Transverse colon (tissue), 4 donors: ENCODE measurements at regions not wholly inside any gene's neighbourhood (a gene's known extent, or its start where the extent isn't known, plus 50 kb on each side); places are given as distances from the start of the nearest gene placed in this dataset.

Experiments
- CTCF ChIP-seq, 5 experiments: fragments of 200-600 bp in 3 of 5; fragments of 450-650 bp in 2 of 5; sonication (generic) in 3 of 5; IDR thresholded peaks; 1 replicate in 2 of 5; 2 replicates in 3 of 5; pipeline ENCODE4 v1.5.1; 2016 to 2017; ENCODE audit warnings: antibody characterized with exemption in 5 of 5, inconsistent platforms in 3 of 5, mild to moderate bottlenecking in 2 of 5, moderate library complexity in 1 of 5
- POLR2A ChIP-seq: fragments of 450-650 bp; IDR thresholded peaks from one replicate; pipeline ENCODE4 v1.6.1; 2016; ENCODE audit warnings: antibody characterized with exemption, mild to moderate bottlenecking, moderate library complexity
- POLR2AphosphoS5 ChIP-seq, 3 donors: sonication (generic); formaldehyde crosslinking; IDR thresholded peaks; one replicate each; pipeline ENCODE4 v1.6.1; 2016; ENCODE audit warnings: antibody characterized with exemption in 3 of 3

GRCh38 chr12:98360401-98360800, 155.0 kb upstream of the TMPO start:
- no peak for TF ChIP-seq CTCF (IDR thresholded peaks at IDR 0.05)
- no peak for TF ChIP-seq POLR2A
- no peak for TF ChIP-seq POLR2AphosphoS5 (IDR thresholded peaks at IDR 0.05)
